HepG2 (cell line): ENCODE measurements at regions not wholly inside any gene's neighbourhood (a gene's known extent, or its start where the extent isn't known, plus 50 kb on each side); places are given as distances from the start of the nearest gene placed in this dataset.

Experiments
- ATAC-seq: fragments of 200-7000 bp; cut with Tn5 transposase; 3 replicates; pipeline ENCODE4 v1.9.1; 2020; ENCODE audit warnings: mild to moderate bottlenecking, moderate library complexity
- BruUV-seq: library from RNA; stranded (reverse); fragments of 400-500 nt; replicated peaks from 2 replicates; lab custom pipeline; 2021; lab: Mats Ljungman, UMichigan
- CTCF ChIA-PET: fragments of 300-600 bp; formaldehyde crosslinking; extraction: SDS; loops from one replicate; lab custom pipeline; 2021; ENCODE audit warnings: low total read pairs, inconsistent platforms, low intra/inter-chr PET ratio; lab: Yijun Ruan, JAX
- POLR2A ChIA-PET: fragments of 350-600 bp; sonication (Branson Sonifier 250); formaldehyde crosslinking; loops from one replicate; lab custom pipeline; 2020; ENCODE audit warnings: antibody characterized with exemption, inconsistent platforms; lab: Yijun Ruan, JAX
- DNase-seq: peaks from one replicate; pipeline ENCODE4 v3.0.0-alpha.2; 2015; ENCODE audit warnings: low spot score
- FAIRE-seq: peaks from 3 replicates; lab custom pipeline; 2011; peaks lifted over from hg19 to GRCh38; lab: Jason Lieb, UNC
- H2AFZ ChIP-seq: one replicate; pipeline ENCODE4 v1.6.1; 2011; ENCODE audit warnings: low read length, inconsistent platforms
- H3K27ac ChIP-seq: fragments of 300-600 bp; 3 replicates; pipeline ENCODE4 v1.8.0; 2011; ENCODE audit warnings: mixed run types, mild to moderate bottlenecking, mixed read lengths, low read length, inconsistent platforms; ENCODE audit not compliant: insufficient read depth; ENCODE audit errors: extremely low read length
- H3K27me3 ChIP-seq, 2 experiments: fragments of 200-600 bp in 1 of 2; 2 replicates in 1 of 2; 3 replicates in 1 of 2; pipeline versions ENCODE4 v1.6.0 to v1.8.0; 2011; ENCODE audit warnings: low read length in 2 of 2, mild to moderate bottlenecking in 2 of 2, moderate library complexity in 2 of 2, inconsistent platforms in 1 of 2; ENCODE audit not compliant: insufficient read depth in 2 of 2, control insufficient read depth in 1 of 2
- H3K36me3 ChIP-seq, 2 experiments: fragments of 200-600 bp in 1 of 2; replicated peaks in 1 of 2; 2 replicates in 1 of 2; 3 replicates in 1 of 2; pipeline versions ENCODE4 v1.5.1 to v1.8.0; 2011; ENCODE audit warnings: low read length in 2 of 2, inconsistent platforms in 1 of 2; ENCODE audit not compliant: insufficient read depth in 2 of 2, control insufficient read depth in 1 of 2
- H3K4me1 ChIP-seq: 2 replicates; pipeline ENCODE4 v1.5.1; 2012; ENCODE audit warnings: low read length, inconsistent platforms; ENCODE audit not compliant: insufficient read depth
- H3K4me2 ChIP-seq: 2 replicates; pipeline ENCODE4 v1.6.0; 2011; ENCODE audit warnings: low read depth, low read length, inconsistent platforms
- H3K4me3 ChIP-seq, 3 experiments: fragments of 200-600 bp in 1 of 3; sonication (generic), shearing (Covaris generic) in 1 of 3; replicated peaks in 1 of 3; 2 replicates each; pipeline ENCODE4 v1.5.1; 2011 to 2016; ENCODE audit warnings: low read length in 3 of 3, inconsistent platforms in 2 of 3, low read depth in 2 of 3, mild to moderate bottlenecking in 2 of 3, control low read depth in 1 of 3, mixed read lengths in 1 of 3; ENCODE audit not compliant: insufficient read depth in 1 of 3
- H3K79me2 ChIP-seq: one replicate; pipeline ENCODE4 v1.6.1; 2011; ENCODE audit warnings: low read length, inconsistent platforms; ENCODE audit not compliant: insufficient read depth
- H3K9ac ChIP-seq: 2 replicates; pipeline ENCODE4 v1.6.0; 2011; ENCODE audit warnings: mild to moderate bottlenecking, low read depth, low read length, inconsistent platforms; ENCODE audit not compliant: insufficient read depth
- H3K9me3 ChIP-seq: 2 replicates; pipeline ENCODE4 v1.5.1; 2012; ENCODE audit warnings: mild to moderate bottlenecking, low read length
- H4K20me1 ChIP-seq: 2 replicates; pipeline ENCODE4 v1.6.0; 2011; ENCODE audit warnings: inconsistent platforms, mild to moderate bottlenecking, low read length, moderate library complexity; ENCODE audit not compliant: insufficient read depth
- CCDC6 ChIP-seq: sonication (generic); formaldehyde crosslinking; IDR thresholded peaks from 2 replicates; pipeline ENCODE4 v1.8.1; 2022; ENCODE audit warnings: mild to moderate bottlenecking, missing genetic modification reagents, moderate library complexity
- CEBPB ChIP-seq: IDR thresholded peaks from 2 replicates; pipeline ENCODE4 v1.6.1; 2011; ENCODE audit warnings: low read depth, low read length, improper control_type of control experiment, borderline replicate concordance
- ETV6 ChIP-seq: sonication (generic); formaldehyde crosslinking; conservative IDR thresholded peaks from 2 replicates; pipeline ENCODE4 v1.4.0; 2020; ENCODE audit warnings: missing genetic modification reagents
- MAFF ChIP-seq: IDR thresholded peaks from 2 replicates; pipeline ENCODE4 v1.6.1; 2011; ENCODE audit warnings: low read depth, low read length, improper control_type of control experiment
- MAFK ChIP-seq, 2 experiments: IDR thresholded peaks in 1 of 2; conservative IDR thresholded peaks in 1 of 2; 2 replicates each; pipeline ENCODE4 v1.6.1; 2011; ENCODE audit warnings: improper control_type of control experiment in 2 of 2, low read length in 2 of 2
- REXO4 ChIP-seq: sonication (generic); formaldehyde crosslinking; IDR thresholded peaks from 2 replicates; pipeline ENCODE4 v1.8.0; 2022; ENCODE audit warnings: missing genetic modification reagents, mild to moderate bottlenecking, borderline replicate concordance
- SP4 ChIP-seq: sonication (generic); formaldehyde crosslinking; IDR thresholded peaks from 2 replicates; pipeline ENCODE4 v1.8.1; 2023; ENCODE audit warnings: mild to moderate bottlenecking, missing genetic modification reagents
- ZNF337 ChIP-seq: sonication (generic); formaldehyde crosslinking; IDR thresholded peaks from 2 replicates; pipeline ENCODE4 v1.5.1; 2020; ENCODE audit warnings: missing genetic modification reagents, low read depth, mild to moderate bottlenecking, borderline replicate concordance
- ZNF547 ChIP-seq: sonication (generic); formaldehyde crosslinking; IDR thresholded peaks from 2 replicates; pipeline ENCODE4 v1.5.1; 2020; ENCODE audit warnings: mild to moderate bottlenecking, missing genetic modification reagents
- WGBS: methylation state at CpG from one replicate; pipeline ENCODE4 v1.1.6; 2017; ENCODE audit warnings: low lambda C conversion rate; 5-methylcytosine and 5-hydroxymethylcytosine counted together
- in situ Hi-C: cut with HindIII; loops from 2 replicates; pipeline ENCODE4 v1.10.0; 2017; ENCODE audit warnings: low pct_unique_long_range_greater_than_20kb; ENCODE audit not compliant: extremely low pct_ligation_motif_present
- intact Hi-C: fragments of 100-400 bp; cut with micrococcal nuclease; formaldehyde crosslinking; loops from one replicate; pipeline ENCODE4 v1.10.0; 2022; ENCODE audit not compliant: unreplicated experiment

DNA sequence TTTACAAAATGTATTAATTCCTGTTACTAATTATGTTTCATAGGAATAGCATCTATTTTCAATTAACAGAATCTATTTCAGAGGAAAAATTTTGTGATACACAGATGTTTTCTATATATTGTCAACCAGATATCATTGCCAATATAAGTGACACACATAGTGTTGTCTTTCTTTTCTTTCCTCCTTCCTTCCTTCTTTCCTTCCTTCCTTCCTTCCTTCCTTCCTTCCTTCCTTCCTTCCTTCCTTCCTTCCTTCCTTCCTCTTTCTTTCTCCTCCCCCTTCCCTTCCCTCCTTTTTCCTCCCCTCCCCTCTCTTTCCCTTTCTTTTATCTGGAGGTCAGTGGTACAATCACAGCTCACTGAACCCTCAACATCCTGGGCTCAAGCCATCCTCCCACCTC, 146.5 kb upstream of the DSEL start (continued):
- TF ChIP-seq CEBPB = no peak
- TF ChIP-seq ZNF547 (CRISPR knock-in tag) = no peak
- no peak for TF ChIP-seq ZNF337 (CRISPR knock-in tag)
- TF ChIP-seq REXO4 (CRISPR knock-in tag) = no peak
- TF ChIP-seq, all 625 proteins: peak for 0

DNA sequence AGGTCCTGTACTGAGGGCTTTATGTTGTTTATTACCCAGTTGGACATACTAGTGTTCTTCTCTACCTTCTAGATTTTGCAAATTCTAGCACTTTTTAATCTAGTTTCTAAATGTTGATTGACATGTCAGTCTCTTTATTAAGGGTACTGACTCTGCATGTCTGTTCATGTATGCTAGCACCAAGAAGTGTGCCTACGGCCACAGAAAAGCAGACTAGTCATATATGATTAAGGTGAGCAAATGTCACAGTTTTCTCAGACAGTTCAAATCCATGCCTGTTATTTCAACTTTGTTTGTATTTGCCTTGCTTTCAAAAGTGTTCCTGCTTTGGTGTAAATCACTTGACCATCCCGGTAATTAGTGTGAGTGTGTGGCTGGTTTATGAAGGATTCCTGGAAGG, 145.0 kb upstream of the DSEL start:
- POLR2A ChIA-PET = no interaction called here
- 0% methylated on average over 2 of the region's 2 CpGs for WGBS

GRCh38 chr18:67654101-67654500, 137.6 kb upstream of the DSEL start:
- in situ Hi-C loops (no loop called here), intact Hi-C loops (no loop called here)
- H3K36me3 ChIP-seq = no peaks in the 10 kb centered on the region
- TF ChIP-seq CCDC6 (CRISPR knock-in tag) (no peak), MAFK (conservative IDR thresholded peaks at IDR 0.05 in 1 of 2, IDR thresholded peaks at IDR 0.05 in 1 of 2; ENCODE audit: low read length in 2 of 2) (peak; percentile 93 to 96), MAFF (peak; percentile 95)
- TF ChIP-seq, all 625 proteins: peak for 2
- Histone ChIP-seq H3K27me3 (no peaks in the 10 kb centered on the region), H3K4me1 (no peaks in the 10 kb centered on the region), H3K27ac (no peak overlapping the region), H3K9ac (no peak overlapping the region), H2AFZ (no peak overlapping the region), H3K4me2 (no peak overlapping the region), H4K20me1 (no peaks in the 10 kb centered on the region), H3K9me3 (no peaks in the 10 kb centered on the region), H3K79me2 (no peaks in the 10 kb centered on the region), H3K4me3 (no peak overlapping the region)
- FAIRE-seq (no peak), ATAC-seq (no peak), DNase-seq (no peak)
- ChIA-PET POLR2A (no interaction called here), CTCF (no interaction called here)
- BruUV-seq = no TSS peak
- under 1% methylated on average over 4 of the region's 4 CpGs for WGBS

More for the DNA sequence above, 145.0 kb upstream of the DSEL start:
- no TSS peak for BruUV-seq
- H3K36me3 ChIP-seq = no peaks in the 10 kb centered on the region
- H3K4me1 ChIP-seq = no peaks in the 10 kb centered on the region
- FAIRE-seq (no peak), DNase-seq (no peak), ATAC-seq (no peak)
- H3K4me3 ChIP-seq = no peak overlapping the region
- H2AFZ ChIP-seq = no peak overlapping the region
- H3K27ac ChIP-seq = no peak overlapping the region
- intact Hi-C loops (no loop called here), in situ Hi-C loops (no loop called here)
- CTCF ChIA-PET = no interaction called here
- H3K9ac ChIP-seq = no peak overlapping the region
- H3K79me2 ChIP-seq = no peaks in the 10 kb centered on the region
- no peaks in the 10 kb centered on the region for H4K20me1 ChIP-seq
- H3K27me3 ChIP-seq = no peaks in the 10 kb centered on the region
- H3K9me3 ChIP-seq = no peaks in the 10 kb centered on the region
- H3K4me2 ChIP-seq = no peak overlapping the region
- no peak for TF ChIP-seq SP4
- no peak for TF ChIP-seq ETV6 (CRISPR knock-in tag)
